Right forelimb (tissue), 1 donor: ENCODE measurements at regions not wholly inside any gene's neighbourhood (a gene's known extent, or its start where the extent isn't known, plus 50 kb on each side); places are given as distances from the start of the nearest gene placed in this dataset.
"Not testable (repeated sequence)": the region's sequence is repeated elsewhere in the genome, so short reads cannot be mapped to it uniquely, and the experiment has no call there.

ENCODE experiments used
- DNase-seq: peaks from one replicate; pipeline ENCODE4 v3.0.0-alpha.2; 2018

DNA sequence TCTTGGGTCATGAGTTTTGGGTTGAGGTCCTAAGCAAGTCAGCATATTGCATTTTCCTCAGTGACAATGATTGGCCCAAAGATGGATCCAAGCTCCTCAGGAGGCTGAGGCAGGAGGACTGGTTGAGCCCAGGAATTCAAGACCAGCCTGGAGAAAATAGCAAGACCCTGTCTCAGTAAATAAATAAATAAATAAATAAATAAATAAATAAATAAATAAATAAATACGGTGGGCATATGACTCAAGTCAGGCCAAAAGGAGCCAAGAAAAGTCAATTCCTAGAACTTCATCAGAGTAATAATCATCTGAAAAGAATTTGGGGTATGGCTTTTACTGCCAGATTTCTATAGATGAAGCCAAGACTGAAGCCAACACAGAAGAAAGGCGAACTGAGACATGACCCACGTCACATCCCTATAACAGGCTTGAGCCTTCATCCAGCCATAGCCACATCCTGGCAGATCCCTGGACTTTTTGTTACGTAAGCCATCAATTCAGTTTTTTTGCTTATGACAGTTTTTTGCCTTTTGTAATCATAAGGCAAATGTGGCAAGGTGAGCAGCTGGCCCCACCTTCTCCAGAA is 88.5 kb upstream of the NFASC start:
- no peak for DNase-seq

DNA sequence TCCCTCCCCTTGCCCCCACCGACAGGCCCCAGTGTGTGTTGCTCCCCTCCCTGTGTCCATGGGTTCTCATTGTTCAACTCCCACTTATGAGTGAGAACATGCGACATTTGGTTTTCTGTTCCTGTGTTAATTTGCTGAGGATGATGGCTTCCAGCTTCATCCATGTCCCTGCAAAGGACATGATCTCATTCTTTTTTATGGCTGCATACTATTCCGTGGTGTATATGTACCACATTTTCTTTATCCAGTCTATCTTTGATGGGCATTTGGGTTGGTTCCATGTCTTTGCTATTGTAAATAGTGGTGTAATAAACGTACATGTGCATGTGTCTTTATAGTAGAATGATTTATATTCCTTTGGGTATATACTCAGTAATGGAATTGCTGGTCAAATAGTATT is 85.6 kb upstream of the NFASC start:
- not testable (repeated sequence) for DNase-seq

DNA sequence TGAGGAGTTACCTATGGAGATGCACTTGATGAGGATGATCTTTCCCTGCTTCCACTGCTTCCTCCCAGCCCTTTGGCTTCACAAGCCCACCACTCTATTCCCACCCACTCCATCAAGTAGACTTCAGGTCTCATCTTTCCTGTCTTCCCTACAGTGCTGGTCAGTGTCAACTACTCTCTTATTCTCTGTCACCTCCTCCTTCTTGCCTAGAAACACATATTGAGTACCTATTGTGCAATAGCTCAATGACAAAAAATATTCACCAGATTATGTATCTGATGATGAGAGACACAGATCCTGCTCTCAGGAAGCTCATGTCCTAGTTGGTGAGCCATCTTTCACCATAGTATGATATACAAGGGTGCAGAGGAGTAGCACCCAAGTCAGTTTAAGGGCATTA is 82.2 kb upstream of the NFASC start:
- DNase-seq: no peak

- DNase-seq: no peak
Observed at GRCh38 chr1:204791453-204792353, 79.0 kb upstream of the NFASC start.

DNA sequence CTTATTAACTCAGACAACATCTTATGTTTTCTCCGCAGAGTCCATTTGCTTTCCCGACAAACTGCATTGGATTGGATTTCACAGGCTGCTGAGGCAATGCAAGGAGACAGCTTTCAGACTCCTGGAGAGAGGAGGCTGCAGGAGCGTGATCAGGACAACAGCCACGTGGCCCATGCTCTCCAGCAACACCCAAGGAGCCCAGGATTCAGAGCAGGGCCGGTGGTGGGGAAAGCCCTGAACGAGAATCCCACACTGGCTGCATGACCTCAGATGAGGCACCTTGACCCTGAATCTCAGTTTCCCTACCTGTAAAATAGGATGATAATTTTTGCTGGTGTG is 78.3 kb upstream of the NFASC start:
- no peak for DNase-seq

DNA sequence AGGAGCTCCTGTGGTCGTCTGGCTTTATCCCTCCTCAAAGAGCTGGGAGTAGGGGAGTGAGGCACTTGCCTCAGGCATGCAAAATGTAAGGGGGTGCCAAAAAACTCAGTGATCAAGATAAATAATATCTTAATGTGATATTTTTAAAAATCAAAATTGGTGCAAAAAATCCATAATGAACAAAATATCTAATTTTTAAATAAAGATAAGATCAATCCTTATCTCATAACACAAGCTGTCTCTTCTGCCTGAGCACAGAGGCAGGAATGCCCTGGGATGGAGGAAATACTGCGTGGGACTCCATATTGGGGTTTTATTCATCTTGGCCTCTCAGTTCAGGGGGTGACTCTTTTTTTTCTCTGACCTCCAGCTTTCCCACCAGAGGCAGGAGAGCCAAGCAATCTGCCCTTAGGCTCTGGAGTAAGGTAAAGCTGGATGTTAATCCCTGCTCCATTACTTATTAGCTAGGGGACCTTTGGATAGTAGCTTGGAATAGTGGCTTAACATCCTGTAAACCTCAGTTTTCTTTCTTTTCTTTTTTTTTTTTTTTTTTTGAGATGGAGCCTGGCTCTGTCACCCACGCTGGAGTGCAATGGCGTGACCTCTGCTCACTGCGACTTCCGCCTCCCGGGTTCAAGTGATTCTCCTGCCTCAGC is 77.3 kb upstream of the NFASC start:
- no peak for DNase-seq

DNA sequence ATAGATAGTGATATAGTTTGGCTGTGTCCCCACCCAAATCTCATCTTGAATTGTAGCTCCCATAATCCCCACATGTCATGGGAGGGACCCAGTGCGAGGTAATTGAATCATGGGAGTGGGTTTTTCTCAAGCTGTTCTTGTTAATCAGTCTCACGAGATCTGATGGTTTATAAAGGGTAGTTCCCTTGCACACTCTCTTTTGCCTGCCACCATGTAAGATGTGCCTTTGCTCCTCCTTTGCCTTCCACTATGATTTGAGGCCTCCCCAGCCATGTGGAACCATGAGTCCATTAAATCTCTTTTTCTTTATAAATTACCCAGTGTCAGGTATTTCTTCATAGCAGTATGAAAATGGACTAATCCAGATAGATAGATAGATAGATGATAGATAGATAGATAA is 73.8 kb upstream of the NFASC start:
- not testable (repeated sequence) for DNase-seq

GRCh38 chr1:204797401-204797800 is 73.3 kb upstream of the NFASC start:
- DNase-seq: no peak

GRCh38 chr1:204799630-204800029 is 71.0 kb upstream of the NFASC start:
- no peak for DNase-seq

DNA sequence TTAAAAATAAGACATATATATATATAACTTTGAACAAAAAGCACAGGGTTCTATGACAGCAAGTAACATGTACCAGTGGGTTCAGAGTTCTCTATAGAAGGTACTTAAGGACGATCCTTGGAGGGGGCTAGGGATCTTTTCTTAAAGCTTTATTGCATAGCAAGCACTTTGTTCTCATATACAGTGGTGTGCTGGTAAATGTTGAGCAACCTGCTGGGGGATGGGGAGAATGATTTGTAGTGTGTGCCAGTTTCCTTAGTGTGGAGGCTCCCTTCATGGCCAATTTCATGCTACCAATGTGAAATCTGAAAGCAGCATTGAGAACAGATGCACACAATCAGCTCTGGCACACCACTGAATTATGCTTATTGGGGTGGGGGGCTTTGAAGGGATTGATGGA is 69.5 kb upstream of the NFASC start:
- DNase-seq: no peak

GRCh38 chr1:204802401-204803175 is 68.1 kb upstream of the NFASC start:
- DNase-seq: no peak

- no peak for DNase-seq
Observed at GRCh38 chr1:204803607-204804006, 67.1 kb upstream of the NFASC start.

- peak; percentile 89 for DNase-seq
Observed at GRCh38 chr1:204806943-204807687, 63.5 kb upstream of the NFASC start.

GRCh38 chr1:204809488-204809887 is 61.2 kb upstream of the NFASC start:
- DNase-seq: no peak

GRCh38 chr1:204812842-204813241 is 57.8 kb upstream of the NFASC start:
- DNase-seq: no peak

GRCh38 chr1:204813522-204813921 is 57.1 kb upstream of the NFASC start:
- no peak for DNase-seq

DNA sequence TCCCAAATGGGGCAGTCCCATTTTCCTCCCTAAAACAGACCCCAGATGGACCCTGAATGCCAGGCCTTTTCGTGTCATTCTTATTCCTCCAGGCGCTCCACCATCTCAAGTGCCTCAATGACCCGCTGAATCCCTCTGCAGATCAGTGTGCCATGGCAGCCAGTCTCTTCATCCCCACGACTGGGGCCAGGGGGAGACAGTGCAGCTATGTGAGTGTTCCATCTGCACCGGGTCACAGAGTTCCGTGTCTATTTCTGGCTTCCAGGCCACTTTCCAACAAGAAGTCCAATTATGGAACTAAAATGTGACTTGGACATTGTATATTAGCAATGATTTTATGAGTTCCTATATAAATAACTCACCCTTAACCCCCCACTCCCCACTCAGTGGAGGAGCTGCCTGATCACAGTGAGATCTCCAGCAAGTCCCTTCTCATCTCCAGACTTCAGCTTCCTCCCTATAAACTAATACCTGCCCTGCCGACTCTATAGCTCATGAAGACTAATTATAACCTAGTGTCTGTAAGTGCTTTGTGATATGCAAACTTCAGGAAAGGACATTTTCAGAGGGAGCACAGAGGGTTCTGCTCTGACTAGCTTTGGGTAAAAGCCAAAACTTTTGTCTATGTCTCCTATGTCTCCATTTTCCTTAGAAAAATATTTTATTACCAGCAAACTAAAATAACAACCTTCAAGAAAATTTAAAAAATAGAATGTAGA is 56.3 kb upstream of the NFASC start:
- no peak for DNase-seq

- no peak for DNase-seq
Observed at GRCh38 chr1:204817341-204817740, 53.3 kb upstream of the NFASC start.

GRCh38 chr1:204818998-204819397 is 51.7 kb upstream of the NFASC start:
- DNase-seq: no peak

DNA sequence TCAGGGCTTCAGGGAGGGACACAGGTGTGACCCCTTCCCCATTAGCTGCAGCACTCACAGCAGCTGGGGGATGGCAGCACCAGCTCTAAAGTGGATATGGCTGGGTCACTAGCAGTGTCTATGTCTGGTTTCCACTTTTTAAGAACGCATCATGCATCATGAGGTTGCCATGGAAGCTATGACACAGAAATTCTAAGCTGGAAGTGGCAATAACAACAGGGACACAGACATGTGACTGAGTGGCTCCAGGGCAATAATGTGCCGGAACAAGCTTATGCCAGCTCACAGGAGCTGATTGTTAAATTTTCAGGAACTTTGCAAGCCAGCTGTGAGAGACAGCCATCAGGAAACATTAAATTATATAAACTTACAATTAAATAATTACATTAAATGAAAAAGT is 51.2 kb upstream of the NFASC start:
- no peak for DNase-seq
